ENCODE measurements at regions not wholly inside any gene's neighbourhood (a gene's known extent, or its start where the extent isn't known, plus 50 kb on each side); places are given as distances from the start of the nearest gene placed in this dataset.
A peak's percentile ranks its signal among the peaks of the same experiment; 100 is the strongest.

DNA sequence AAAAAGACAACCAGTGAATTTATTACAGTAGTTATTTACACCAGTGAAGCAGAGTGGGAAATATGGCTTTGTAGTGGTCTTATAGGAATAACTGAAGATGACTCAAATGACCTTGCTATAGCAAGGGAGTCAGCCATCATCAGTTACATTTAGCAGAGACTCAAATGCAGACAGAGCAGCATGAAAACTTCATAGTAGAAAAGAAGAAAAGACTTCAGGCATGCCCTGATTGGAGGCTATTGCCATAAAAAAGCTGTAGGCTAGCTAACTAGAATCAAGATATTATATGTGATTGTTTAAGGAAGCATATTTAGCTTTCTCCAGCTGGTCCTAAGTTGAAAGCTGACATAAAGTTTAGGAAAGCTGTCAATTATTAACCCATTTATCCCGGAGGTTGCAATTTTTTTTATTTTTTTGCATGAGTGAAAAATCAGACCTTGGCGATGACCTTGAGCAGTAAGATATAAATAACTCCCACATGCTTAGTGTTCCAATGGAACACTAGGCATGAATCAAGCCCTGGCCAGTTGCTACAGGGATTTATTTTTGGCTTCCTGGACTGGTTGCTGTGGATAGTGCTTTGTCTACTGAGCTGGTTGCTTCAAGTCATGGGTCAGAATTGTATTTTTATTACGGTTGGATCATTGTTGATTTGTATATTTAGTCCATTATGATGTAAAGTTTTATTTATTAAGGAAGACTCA, 675.6 kb upstream of the VRK2 start:
- Histone ChIP-seq H3K9ac (ENCODE audit: low read length) (no peak overlapping the region), H3K18ac (ENCODE audit: low read length) (no peak overlapping the region), H3K4me1 (ENCODE audit: control insufficient read depth in 1 of 2, insufficient read depth in 2 of 2, low read length in 2 of 2) (no peaks in the 10 kb centered on the region), H3K36me3 (ENCODE audit: control insufficient read depth in 1 of 2, insufficient read depth in 2 of 2, low read length in 2 of 2) (no peaks in the 10 kb centered on the region), H3K27ac (ENCODE audit: low read depth, low read length) (no peak overlapping the region), H2AFZ (ENCODE audit: insufficient read depth, low read length, poor library complexity) (no peak overlapping the region), H3K27me3 (ENCODE audit: insufficient read depth, low read length) (no peaks in the 10 kb centered on the region), H3K79me1 (ENCODE audit: low read length) (no peaks in the 10 kb centered on the region), H2BK5ac (ENCODE audit: low read depth, low read length, poor library complexity) (no peak overlapping the region), H3K9me3 (ENCODE audit: insufficient read depth, low read depth, low read length) (no peaks in the 10 kb centered on the region), H3K23ac (ENCODE audit: low read length) (no peak overlapping the region), H4K91ac (ENCODE audit: low read depth, low read length) (no peak overlapping the region), H3K14ac (ENCODE audit: low read length) (no peak overlapping the region), H3K4ac (ENCODE audit: low read depth, low read length) (no peak overlapping the region), H2BK12ac (ENCODE audit: low read length) (no peak overlapping the region), H3K4me3 (ENCODE audit: low read depth, low read length) (no peak overlapping the region), H2BK120ac (ENCODE audit: insufficient read depth, low read length, poor library complexity) (no peak overlapping the region), H4K12ac (ENCODE audit: low read depth, low read length) (no peak overlapping the region), H2AK5ac (ENCODE audit: low read length) (no peak overlapping the region), H3K79me2 (ENCODE audit: control insufficient read depth, insufficient read depth, low read length, poor library complexity) (no peaks in the 10 kb centered on the region), H4K8ac (ENCODE audit: low read depth, low read length) (no peak overlapping the region), H3K4me2 (ENCODE audit: low read length) (no peak overlapping the region)
- no CpG with 5 or more reads among the region's 3 CpGs for WGBS (ENCODE audit: extremely low coverage, insufficient coverage, insufficient read length)
- no peak for DNase-seq

DNA sequence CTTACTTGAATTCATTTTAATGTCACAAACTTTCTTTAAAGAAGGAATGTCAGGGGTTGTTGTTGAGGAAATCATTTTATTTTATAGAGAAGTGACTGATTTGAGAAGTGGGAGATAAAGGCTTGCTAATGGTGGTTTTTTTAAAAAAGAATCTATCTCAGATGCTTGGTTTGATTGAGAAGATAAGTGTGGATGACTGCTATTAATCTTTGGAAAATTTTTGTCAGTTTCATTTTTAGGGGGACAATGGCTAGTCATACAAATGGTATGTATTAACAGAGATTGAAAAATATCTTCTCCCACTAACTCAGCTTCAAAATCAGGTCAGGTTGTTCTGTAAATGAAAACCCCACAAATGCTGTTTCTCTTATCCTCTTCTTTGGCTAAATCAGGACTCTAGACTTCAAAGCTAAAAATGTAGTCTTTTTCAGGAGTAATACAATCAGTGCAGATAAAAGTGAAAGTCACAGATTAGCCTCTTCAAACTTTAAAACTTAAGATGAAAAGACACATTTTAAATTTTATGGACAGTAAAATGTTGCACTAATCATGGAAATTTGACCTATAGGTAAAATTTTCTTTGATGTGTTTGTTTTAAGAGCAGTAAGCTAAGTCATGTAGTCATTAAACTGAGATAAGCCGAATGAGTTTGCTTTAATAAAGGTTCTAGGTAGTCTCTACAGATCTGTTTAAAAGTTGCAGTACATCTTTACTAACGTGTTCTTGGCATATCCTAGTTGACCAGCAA, 674.2 kb upstream of the VRK2 start:
- Histone ChIP-seq H3K9me3 (ENCODE audit: insufficient read depth, low read depth, low read length) (no peaks in the 10 kb centered on the region), H2BK12ac (ENCODE audit: low read length) (no peak overlapping the region), H3K23ac (ENCODE audit: low read length) (no peak overlapping the region), H3K27ac (ENCODE audit: low read depth, low read length) (no peak overlapping the region), H3K36me3 (ENCODE audit: control insufficient read depth in 1 of 2, insufficient read depth in 2 of 2, low read length in 2 of 2) (no peaks in the 10 kb centered on the region), H3K4me2 (ENCODE audit: low read length) (no peak overlapping the region), H4K8ac (ENCODE audit: low read depth, low read length) (no peak overlapping the region), H2BK120ac (ENCODE audit: insufficient read depth, low read length, poor library complexity) (no peak overlapping the region), H2BK5ac (ENCODE audit: low read depth, low read length, poor library complexity) (no peak overlapping the region), H3K4me3 (ENCODE audit: low read depth, low read length) (no peak overlapping the region), H3K4ac (ENCODE audit: low read depth, low read length) (no peak overlapping the region), H3K27me3 (ENCODE audit: insufficient read depth, low read length) (no peaks in the 10 kb centered on the region), H3K9ac (ENCODE audit: low read length) (no peak overlapping the region), H4K91ac (ENCODE audit: low read depth, low read length) (no peak overlapping the region), H3K79me2 (ENCODE audit: control insufficient read depth, insufficient read depth, low read length, poor library complexity) (no peaks in the 10 kb centered on the region), H3K14ac (ENCODE audit: low read length) (no peak overlapping the region), H4K12ac (ENCODE audit: low read depth, low read length) (no peak overlapping the region), H3K18ac (ENCODE audit: low read length) (no peak overlapping the region), H2AK5ac (ENCODE audit: low read length) (no peak overlapping the region), H3K79me1 (ENCODE audit: low read length) (no peaks in the 10 kb centered on the region), H2AFZ (ENCODE audit: insufficient read depth, low read length, poor library complexity) (no peak overlapping the region), H3K4me1 (ENCODE audit: control insufficient read depth in 1 of 2, insufficient read depth in 2 of 2, low read length in 2 of 2) (no peaks in the 10 kb centered on the region)
- no CpG with 5 or more reads among the region's 2 CpGs for WGBS (ENCODE audit: extremely low coverage, insufficient coverage, insufficient read length)
- DNase-seq: no peak

DNA sequence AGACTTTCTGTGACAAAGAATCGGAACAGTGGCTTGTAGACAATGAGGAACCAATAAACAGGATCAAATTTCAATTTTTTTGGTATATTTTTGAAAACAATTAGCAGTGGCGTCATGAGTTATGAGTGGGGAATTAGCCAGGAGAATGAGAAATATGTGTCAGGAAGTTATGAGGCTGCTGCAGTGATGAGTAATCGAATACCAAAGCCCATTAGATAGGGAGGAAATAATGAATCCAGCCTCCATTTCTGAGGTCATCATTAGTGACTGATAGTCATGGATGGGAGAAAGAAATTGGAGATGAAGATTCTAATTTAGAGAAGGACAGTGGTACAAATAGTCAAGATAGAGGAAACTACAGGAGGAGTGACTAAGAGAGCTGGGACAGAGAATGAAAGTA, 673.1 kb upstream of the VRK2 start:
- Histone ChIP-seq H3K4me1 (ENCODE audit: control insufficient read depth in 1 of 2, insufficient read depth in 2 of 2, low read length in 2 of 2) (no peaks in the 10 kb centered on the region), H3K27ac (ENCODE audit: low read depth, low read length) (no peak overlapping the region), H3K14ac (ENCODE audit: low read length) (no peak overlapping the region), H3K27me3 (ENCODE audit: insufficient read depth, low read length) (no peaks in the 10 kb centered on the region), H4K12ac (ENCODE audit: low read depth, low read length) (no peak overlapping the region), H3K18ac (ENCODE audit: low read length) (no peak overlapping the region), H3K79me1 (ENCODE audit: low read length) (no peaks in the 10 kb centered on the region), H2BK12ac (ENCODE audit: low read length) (no peak overlapping the region), H3K9ac (ENCODE audit: low read length) (no peak overlapping the region), H3K36me3 (ENCODE audit: control insufficient read depth in 1 of 2, insufficient read depth in 2 of 2, low read length in 2 of 2) (no peaks in the 10 kb centered on the region), H3K79me2 (ENCODE audit: control insufficient read depth, insufficient read depth, low read length, poor library complexity) (no peaks in the 10 kb centered on the region), H4K8ac (ENCODE audit: low read depth, low read length) (no peak overlapping the region), H3K4me3 (ENCODE audit: low read depth, low read length) (no peak overlapping the region), H2AK5ac (ENCODE audit: low read length) (no peak overlapping the region), H3K4me2 (ENCODE audit: low read length) (no peak overlapping the region), H2BK120ac (ENCODE audit: insufficient read depth, low read length, poor library complexity) (no peak overlapping the region), H3K4ac (ENCODE audit: low read depth, low read length) (no peak overlapping the region), H3K9me3 (ENCODE audit: insufficient read depth, low read depth, low read length) (no peaks in the 10 kb centered on the region), H2AFZ (ENCODE audit: insufficient read depth, low read length, poor library complexity) (no peak overlapping the region), H2BK5ac (ENCODE audit: low read depth, low read length, poor library complexity) (no peak overlapping the region), H3K23ac (ENCODE audit: low read length) (no peak overlapping the region), H4K91ac (ENCODE audit: low read depth, low read length) (no peak overlapping the region)
- DNase-seq: peak; percentile 33 to 55
- WGBS (ENCODE audit: extremely low coverage, insufficient coverage, insufficient read length): no CpG with 5 or more reads among the region's 3 CpGs

DNA sequence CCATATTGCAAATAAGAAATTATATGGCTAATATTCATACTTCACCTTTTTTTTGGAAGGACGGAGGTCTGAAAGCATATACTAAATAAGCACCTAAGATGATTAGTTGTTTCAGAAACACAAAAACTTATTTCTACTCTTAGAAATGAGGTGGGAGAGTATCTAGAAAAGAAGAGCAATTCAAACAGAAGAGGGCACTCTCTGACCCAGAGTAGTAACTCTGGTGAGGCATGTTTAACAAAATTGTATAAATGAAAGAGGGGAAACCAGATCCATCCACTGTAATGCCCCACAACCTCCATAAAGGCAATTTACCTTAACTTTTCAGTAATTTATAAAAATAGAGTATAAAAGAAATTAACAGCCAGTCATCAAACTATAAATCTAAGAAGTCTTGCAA, 669.6 kb upstream of the VRK2 start:
- Histone ChIP-seq H3K4ac (ENCODE audit: low read depth, low read length) (no peak overlapping the region), H3K4me1 (ENCODE audit: control insufficient read depth in 1 of 2, insufficient read depth in 2 of 2, low read length in 2 of 2) (no peaks in the 10 kb centered on the region), H4K8ac (ENCODE audit: low read depth, low read length) (no peak overlapping the region), H2BK5ac (ENCODE audit: low read depth, low read length, poor library complexity) (no peak overlapping the region), H3K23ac (ENCODE audit: low read length) (no peak overlapping the region), H4K12ac (ENCODE audit: low read depth, low read length) (no peak overlapping the region), H2BK12ac (ENCODE audit: low read length) (no peak overlapping the region), H4K91ac (ENCODE audit: low read depth, low read length) (no peak overlapping the region), H3K27ac (ENCODE audit: low read depth, low read length) (no peak overlapping the region), H2BK120ac (ENCODE audit: insufficient read depth, low read length, poor library complexity) (no peak overlapping the region), H3K4me3 (ENCODE audit: low read depth, low read length) (no peak overlapping the region), H3K27me3 (ENCODE audit: insufficient read depth, low read length) (no peaks in the 10 kb centered on the region), H3K18ac (ENCODE audit: low read length) (no peak overlapping the region), H3K79me1 (ENCODE audit: low read length) (no peaks in the 10 kb centered on the region), H3K14ac (ENCODE audit: low read length) (no peak overlapping the region), H3K9me3 (ENCODE audit: insufficient read depth, low read depth, low read length) (no peaks in the 10 kb centered on the region), H3K9ac (ENCODE audit: low read length) (no peak overlapping the region), H3K36me3 (ENCODE audit: control insufficient read depth in 1 of 2, insufficient read depth in 2 of 2, low read length in 2 of 2) (no peaks in the 10 kb centered on the region), H3K4me2 (ENCODE audit: low read length) (no peak overlapping the region), H3K79me2 (ENCODE audit: control insufficient read depth, insufficient read depth, low read length, poor library complexity) (no peaks in the 10 kb centered on the region), H2AK5ac (ENCODE audit: low read length) (no peak overlapping the region), H2AFZ (ENCODE audit: insufficient read depth, low read length, poor library complexity) (no peak overlapping the region)
- WGBS (ENCODE audit: extremely low coverage, insufficient coverage, insufficient read length): no CpG with 5 or more reads among the region's 1 CpG
- DNase-seq: no peak
